Caco-2 (cell line): ENCODE measurements at regions not wholly inside any gene's neighbourhood (a gene's known extent, or its start where the extent isn't known, plus 50 kb on each side); places are given as distances from the start of the nearest gene placed in this dataset.

Experiments
- BruUV-seq: library from RNA; stranded (reverse); fragments of 400-500 nt; replicated peaks from 2 replicates; lab custom pipeline; 2021; lab: Mats Ljungman, UMichigan
- CTCF ChIA-PET: fragments of 300-600 bp; sonication (Branson Sonifier 250); formaldehyde crosslinking; loops from one replicate; lab custom pipeline; 2022; ENCODE audit warnings: antibody characterized with exemption; lab: Charles Lee
- POLR2A ChIA-PET: fragments of 300-600 bp; sonication (Branson Sonifier 250); formaldehyde crosslinking; loops from one replicate; lab custom pipeline; 2022; ENCODE audit warnings: antibody characterized with exemption; lab: Charles Lee
- DNase-seq, 2 experiments: peaks; one replicate each; pipeline versions ENCODE4 v3.0.0 to v3.0.0-alpha.2; 2020 to 2022
- H3K27me3 ChIP-seq: replicated peaks from 2 replicates; pipeline ENCODE4 v1.6.0; 2011; ENCODE audit warnings: low read length; ENCODE audit not compliant: control insufficient read depth, insufficient read depth
- H3K36me3 ChIP-seq: 2 replicates; pipeline ENCODE4 v1.5.1; 2011; ENCODE audit warnings: low read length; ENCODE audit not compliant: control insufficient read depth, insufficient read depth
- H3K4me1 ChIP-seq: fragments of 250-450 bp; sonication (Bioruptor Pico); 2 replicates; pipeline ENCODE4 v1.5.1; 2020; ENCODE audit warnings: mild to moderate bottlenecking
- H3K4me3 ChIP-seq: 2 replicates; pipeline ENCODE4 v1.5.1; 2011; ENCODE audit warnings: low read depth, mild to moderate bottlenecking, control low read depth, low read length
- H3K9me3 ChIP-seq: fragments of 250-450 bp; sonication (Bioruptor Pico); 2 replicates; pipeline ENCODE4 v1.5.1; 2020; ENCODE audit warnings: mild to moderate bottlenecking, moderate library complexity
- H3K27ac Mint-ChIP-seq: one replicate; pipeline ENCODE4 v1.8.0; 2022; ENCODE audit warnings: mixed read lengths; ENCODE audit not compliant: unreplicated experiment
- H3K27me3 Mint-ChIP-seq: one replicate; pipeline ENCODE4 v1.8.0; 2022; ENCODE audit warnings: mixed read lengths; ENCODE audit not compliant: insufficient read depth, unreplicated experiment
- H3K36me3 Mint-ChIP-seq: one replicate; pipeline ENCODE4 v1.8.0; 2022; ENCODE audit warnings: mild to moderate bottlenecking, mixed read lengths; ENCODE audit not compliant: insufficient read depth, unreplicated experiment
- H3K4me1 Mint-ChIP-seq: one replicate; pipeline ENCODE4 v1.8.0; 2022; ENCODE audit warnings: low read depth, mixed read lengths; ENCODE audit not compliant: unreplicated experiment
- H3K4me3 Mint-ChIP-seq: one replicate; pipeline ENCODE4 v1.8.0; 2022; ENCODE audit warnings: mild to moderate bottlenecking, moderate library complexity, mixed read lengths; ENCODE audit not compliant: unreplicated experiment
- H3K9me3 Mint-ChIP-seq: one replicate; pipeline ENCODE4 v1.8.0; 2022; ENCODE audit warnings: mixed read lengths; ENCODE audit not compliant: unreplicated experiment
- intact Hi-C: fragments of 100-400 bp; cut with micrococcal nuclease; formaldehyde crosslinking; loops from one replicate; pipeline ENCODE4 v1.10.0; 2022; ENCODE audit not compliant: unreplicated experiment
- TF ChIP-seq, protein P1 (sequence below), 2 experiments: fragments of 200-600 bp in 1 of 2; IDR thresholded peaks; 1 replicate in 1 of 2; 2 replicates in 1 of 2; pipeline versions ENCODE4 v1.5.1 to v1.8.0; 2011 to 2022; ENCODE audit warnings: antibody characterized with exemption in 1 of 2, control low read depth in 1 of 2, inconsistent platforms in 1 of 2, low read depth in 1 of 2, low read length in 1 of 2, mild to moderate bottlenecking in 1 of 2, moderate library complexity in 1 of 2; ENCODE audit not compliant: insufficient read depth in 1 of 2, severe bottlenecking in 1 of 2, unreplicated experiment in 1 of 2

GRCh38 chr10:91042069-91042468 lies 121.2 kb upstream of the ANKRD1 start:
- no peak overlapping the region for H3K27ac Mint-ChIP-seq
- Histone ChIP-seq H3K27me3 (no peaks in the 10 kb centered on the region), H3K9me3 (no peaks in the 10 kb centered on the region), H3K36me3 (no peaks in the 10 kb centered on the region), H3K4me3 (no peak overlapping the region), H3K4me1 (no peaks in the 10 kb centered on the region)
- H3K9me3 Mint-ChIP-seq = no peaks in the 10 kb centered on the region
- intact Hi-C loops = no loop called here
- ChIA-PET CTCF (interaction anchor here (0.6 kb wide), 1 partner anchor 47 kb away, joined by 5 read pairs; no protein-coding TSS in a partner anchor), POLR2A (no interaction called here)
- H3K4me3 Mint-ChIP-seq = no peak overlapping the region
- TF ChIP-seq, protein P1, sequence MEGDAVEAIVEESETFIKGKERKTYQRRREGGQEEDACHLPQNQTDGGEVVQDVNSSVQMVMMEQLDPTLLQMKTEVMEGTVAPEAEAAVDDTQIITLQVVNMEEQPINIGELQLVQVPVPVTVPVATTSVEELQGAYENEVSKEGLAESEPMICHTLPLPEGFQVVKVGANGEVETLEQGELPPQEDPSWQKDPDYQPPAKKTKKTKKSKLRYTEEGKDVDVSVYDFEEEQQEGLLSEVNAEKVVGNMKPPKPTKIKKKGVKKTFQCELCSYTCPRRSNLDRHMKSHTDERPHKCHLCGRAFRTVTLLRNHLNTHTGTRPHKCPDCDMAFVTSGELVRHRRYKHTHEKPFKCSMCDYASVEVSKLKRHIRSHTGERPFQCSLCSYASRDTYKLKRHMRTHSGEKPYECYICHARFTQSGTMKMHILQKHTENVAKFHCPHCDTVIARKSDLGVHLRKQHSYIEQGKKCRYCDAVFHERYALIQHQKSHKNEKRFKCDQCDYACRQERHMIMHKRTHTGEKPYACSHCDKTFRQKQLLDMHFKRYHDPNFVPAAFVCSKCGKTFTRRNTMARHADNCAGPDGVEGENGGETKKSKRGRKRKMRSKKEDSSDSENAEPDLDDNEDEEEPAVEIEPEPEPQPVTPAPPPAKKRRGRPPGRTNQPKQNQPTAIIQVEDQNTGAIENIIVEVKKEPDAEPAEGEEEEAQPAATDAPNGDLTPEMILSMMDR (IDR thresholded peaks at IDR 0.05; ENCODE audit: insufficient read depth in 1 of 2, low read depth in 1 of 2, low read length in 1 of 2, severe bottlenecking in 1 of 2, unreplicated experiment in 1 of 2) = no peak
- H3K4me1 Mint-ChIP-seq = peaks cover 5% of the 10 kb centered on the region
- BruUV-seq = no TSS peak
- H3K27me3 Mint-ChIP-seq = peaks cover 17% of the 10 kb centered on the region
- DNase-seq = no peak
- H3K36me3 Mint-ChIP-seq = no peaks in the 10 kb centered on the region

DNA sequence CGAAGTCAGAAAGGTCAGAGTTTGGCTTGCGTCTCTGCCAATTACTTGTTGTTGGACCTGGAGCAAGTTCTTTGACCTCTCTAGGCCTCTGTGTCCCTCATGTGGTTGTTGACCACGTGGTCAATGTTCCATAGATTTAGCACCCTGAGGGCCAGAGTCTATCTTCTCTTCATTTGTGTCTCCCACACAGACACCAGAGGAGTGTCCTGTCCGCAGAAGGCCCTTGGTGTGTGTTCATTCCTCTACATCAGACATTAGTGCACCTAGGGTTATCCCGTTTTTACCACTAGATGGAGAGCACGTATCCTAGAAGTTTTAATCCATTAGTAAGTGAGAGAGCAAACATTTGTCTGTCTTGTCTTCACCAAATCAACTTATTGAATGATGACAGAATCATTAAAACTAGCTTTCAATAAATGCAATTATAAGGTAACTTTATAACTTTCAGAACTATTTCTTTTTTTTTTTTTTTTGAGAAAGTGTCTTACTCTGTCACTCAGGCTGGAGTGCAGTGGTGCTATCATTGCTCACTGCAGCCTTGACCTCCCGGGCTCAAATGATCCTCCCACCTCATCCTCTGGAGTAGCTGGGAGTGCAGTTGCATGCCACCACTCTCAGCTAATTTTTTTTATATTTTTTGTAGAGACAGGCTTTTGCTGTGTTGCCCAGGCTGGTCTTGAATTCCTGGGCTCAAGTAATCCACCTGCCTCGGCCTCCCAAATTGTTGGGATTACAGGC lies 122.5 kb upstream of the ANKRD1 start:
- BruUV-seq = no TSS peak
- H3K27ac Mint-ChIP-seq = no peak overlapping the region

GRCh38 chr10:91046869-91047268 lies 126.0 kb upstream of the ANKRD1 start:
- Histone ChIP-seq H3K36me3 (no peaks in the 10 kb centered on the region), H3K4me1 (no peaks in the 10 kb centered on the region)
- CTCF ChIA-PET = no interaction called here

More for the DNA sequence above, 122.5 kb upstream of the ANKRD1 start:
- POLR2A ChIA-PET = no interaction called here
- DNase-seq = peak in 1 of 2 experiments; percentile 23
- H3K27me3 Mint-ChIP-seq = peaks cover 17% of the 10 kb centered on the region
- no peaks in the 10 kb centered on the region for H3K27me3 ChIP-seq
- no peak overlapping the region for H3K4me3 Mint-ChIP-seq
- H3K4me1 Mint-ChIP-seq = peaks cover 5% of the 10 kb centered on the region
- no peaks in the 10 kb centered on the region for H3K36me3 Mint-ChIP-seq
- TF ChIP-seq, protein P1 (IDR thresholded peaks at IDR 0.05; ENCODE audit: insufficient read depth in 1 of 2, low read depth in 1 of 2, low read length in 1 of 2, severe bottlenecking in 1 of 2, unreplicated experiment in 1 of 2) = peak; percentile 43 to 55
- no peak overlapping the region for H3K4me3 ChIP-seq
- H3K9me3 Mint-ChIP-seq = no peaks in the 10 kb centered on the region
- no peaks in the 10 kb centered on the region for H3K36me3 ChIP-seq
- CTCF ChIA-PET = interaction anchor here (0.7 kb wide), 1 partner anchor 334 kb away, joined by 4 read pairs; no protein-coding TSS in a partner anchor
- no peaks in the 10 kb centered on the region for H3K4me1 ChIP-seq
- no peaks in the 10 kb centered on the region for H3K9me3 ChIP-seq
- intact Hi-C loops = loop anchor here (1.0 kb wide), 3 partner anchors 45 to 208 kb away; no protein-coding TSS in a partner anchor

More at GRCh38 chr10:91046869-91047268, 126.0 kb upstream of the ANKRD1 start:
- H3K27ac Mint-ChIP-seq = no peak overlapping the region
- H3K36me3 Mint-ChIP-seq = no peaks in the 10 kb centered on the region
- TF ChIP-seq, protein P1 (IDR thresholded peaks at IDR 0.05; ENCODE audit: insufficient read depth in 1 of 2, low read depth in 1 of 2, low read length in 1 of 2, severe bottlenecking in 1 of 2, unreplicated experiment in 1 of 2) = no peak
- DNase-seq = no peak
- no peaks in the 10 kb centered on the region for H3K9me3 ChIP-seq
- peaks cover 5% of the 10 kb centered on the region for H3K27me3 Mint-ChIP-seq
- H3K4me3 Mint-ChIP-seq = no peak overlapping the region
- H3K27me3 ChIP-seq = no peaks in the 10 kb centered on the region
- peaks cover 4% of the 10 kb centered on the region for H3K4me1 Mint-ChIP-seq
- intact Hi-C loops = no loop called here
- POLR2A ChIA-PET = no interaction called here
- no TSS peak for BruUV-seq
- H3K9me3 Mint-ChIP-seq = no peaks in the 10 kb centered on the region
- H3K4me3 ChIP-seq = no peak overlapping the region
